Ramos (cell line): ENCODE measurements at regions not wholly inside any gene's neighbourhood (a gene's known extent, or its start where the extent isn't known, plus 50 kb on each side); places are given as distances from the start of the nearest gene placed in this dataset.

Source experiments
- in situ Hi-C: fragments of 300-500 bp; cut with MboI; formaldehyde crosslinking; loops from one replicate; pipeline ENCODE4 v1.14.3; 2022; ENCODE audit warnings: low sequenced_read_pairs; ENCODE audit not compliant: unreplicated experiment

DNA sequence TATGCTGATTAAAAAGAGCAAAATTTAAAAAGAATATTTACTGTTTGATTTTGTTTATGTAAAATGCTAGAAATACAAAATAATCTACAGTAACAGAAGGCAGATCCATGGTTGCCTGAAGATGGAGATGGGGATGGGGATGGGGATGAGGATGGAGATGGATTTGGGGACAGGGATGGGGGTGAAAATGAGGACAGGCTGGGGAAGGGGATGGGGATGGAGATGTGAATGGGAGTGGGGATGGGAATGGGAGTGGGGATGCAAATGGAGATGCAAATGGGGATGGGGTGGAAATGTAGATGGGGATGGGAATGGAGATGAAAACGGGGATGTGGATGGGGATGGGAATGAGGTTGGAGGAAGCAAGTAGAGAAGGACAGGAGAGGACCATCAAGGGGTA lies 252.2 kb downstream of the PLPP3 start:
- in situ Hi-C loops, result no loop called here

- in situ Hi-C loops, result no loop called here
Measured at GRCh38 chr1:56326056-56326455, 253.3 kb downstream of the PLPP3 start.

DNA sequence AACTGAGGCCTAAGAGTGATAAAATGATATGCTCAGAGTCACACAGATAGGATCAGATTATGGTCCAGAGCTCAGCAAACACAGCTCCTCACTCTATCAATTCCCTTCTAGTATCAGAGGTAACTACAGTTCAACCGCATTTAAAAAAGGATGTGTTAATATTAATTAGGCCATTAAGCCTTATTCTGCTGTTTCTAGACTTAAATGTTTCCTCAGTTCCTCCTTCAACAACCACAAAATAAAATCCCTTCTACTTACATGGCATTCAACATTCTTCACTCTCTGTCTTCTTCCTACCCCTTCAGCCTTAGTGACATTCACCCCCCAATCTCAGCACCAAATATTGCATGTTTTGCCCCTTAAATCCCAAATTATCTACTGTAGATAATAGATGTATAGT lies 254.9 kb downstream of the PLPP3 start:
- in situ Hi-C loops, result no loop called here

- in situ Hi-C loops, result no loop called here
Measured at GRCh38 chr1:56322211-56322610, 257.2 kb downstream of the PLPP3 start.

DNA sequence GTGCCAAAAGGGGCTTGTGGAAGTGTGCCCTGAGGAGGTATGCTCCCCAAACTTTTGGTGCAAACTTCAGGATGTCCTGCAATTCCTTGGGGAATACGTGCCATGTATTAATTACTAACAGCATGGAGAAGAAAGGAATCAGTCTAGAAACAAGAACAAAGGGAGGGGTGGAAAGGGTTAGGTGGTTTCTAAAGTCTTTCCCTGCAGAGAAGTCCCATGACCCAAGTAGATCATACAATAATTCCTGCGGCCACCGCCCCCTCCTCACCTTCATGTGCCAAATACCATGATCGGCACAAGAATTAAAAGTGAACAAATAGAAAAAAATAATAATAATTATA lies 258.2 kb downstream of the PLPP3 start:
- in situ Hi-C loops, result no loop called here

GRCh38 chr1:56320464-56321149 lies 258.8 kb downstream of the PLPP3 start:
- in situ Hi-C loops, result no loop called here

- in situ Hi-C loops, result no loop called here
Measured at GRCh38 chr1:56317722-56318121, 261.6 kb downstream of the PLPP3 start.

DNA sequence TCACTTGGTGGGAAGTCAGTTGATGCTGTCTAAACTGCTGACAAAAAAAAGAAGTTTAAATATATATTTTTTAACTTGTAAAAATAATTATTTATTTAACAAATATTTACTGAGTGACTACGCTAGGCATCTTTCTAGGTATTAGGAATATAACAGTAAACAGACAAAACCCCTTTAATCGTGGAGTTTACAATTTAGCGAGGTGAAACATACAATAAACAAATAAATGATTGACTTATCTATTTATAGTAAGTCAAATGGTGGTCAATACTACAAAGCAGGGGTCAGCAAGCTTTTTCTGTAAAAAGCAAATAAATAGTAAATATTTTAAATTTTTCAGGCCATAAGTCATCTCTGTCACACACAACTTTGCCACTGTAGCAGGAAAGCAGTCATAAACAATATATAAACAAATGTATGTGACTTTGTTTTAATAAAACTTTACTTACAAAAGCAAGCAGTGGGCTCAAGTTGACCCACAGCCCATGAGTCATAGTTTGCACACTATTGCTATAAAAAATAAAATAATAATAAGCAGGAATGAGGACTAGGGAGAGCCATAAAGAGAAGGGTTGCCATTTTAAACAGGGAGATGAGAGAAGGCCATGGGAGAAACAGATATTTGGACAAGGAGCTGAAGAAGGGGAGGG lies 263.9 kb downstream of the PLPP3 start:
- in situ Hi-C loops, result no loop called here

- in situ Hi-C loops, result no loop called here
Measured at GRCh38 chr1:56313560-56313959, 265.8 kb downstream of the PLPP3 start.

DNA sequence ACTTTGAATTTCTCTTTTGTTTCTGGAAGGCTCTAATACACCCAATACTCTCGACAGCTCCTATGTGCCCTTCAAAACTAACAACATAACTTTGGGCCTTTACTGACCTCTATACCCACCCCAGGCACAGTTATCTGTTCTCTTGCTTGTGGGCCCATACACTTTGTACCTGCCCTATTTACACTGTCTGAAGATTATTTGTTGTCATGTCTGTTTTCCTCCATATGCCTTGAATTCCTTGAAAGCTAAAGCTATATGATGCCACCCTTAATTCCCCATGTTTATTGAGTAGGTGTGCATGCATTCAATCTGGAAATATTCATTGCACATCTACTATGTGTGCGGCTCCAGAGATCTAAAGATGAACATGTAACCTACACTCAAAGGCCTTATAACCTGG lies 267.6 kb downstream of the PLPP3 start:
- in situ Hi-C loops, result no loop called here

DNA sequence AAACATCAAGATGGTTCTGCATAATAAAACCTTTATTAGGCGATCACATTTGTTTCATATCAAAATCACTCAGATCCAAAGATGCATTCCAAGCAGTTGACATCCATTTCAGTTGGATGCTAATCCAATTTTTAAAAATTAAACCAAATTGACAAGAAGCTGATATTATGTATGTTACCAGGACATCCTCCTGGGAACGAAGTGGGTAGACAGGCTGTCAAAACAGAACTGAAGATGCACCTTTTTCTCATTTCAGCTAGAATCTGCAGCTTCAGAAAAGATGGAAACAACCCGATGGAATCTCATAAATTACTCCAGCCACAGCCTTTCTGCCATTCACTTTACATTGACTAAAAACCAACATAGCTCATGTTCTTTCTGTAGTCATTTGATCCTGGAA lies 268.4 kb downstream of the PLPP3 start:
- in situ Hi-C loops, result no loop called here

DNA sequence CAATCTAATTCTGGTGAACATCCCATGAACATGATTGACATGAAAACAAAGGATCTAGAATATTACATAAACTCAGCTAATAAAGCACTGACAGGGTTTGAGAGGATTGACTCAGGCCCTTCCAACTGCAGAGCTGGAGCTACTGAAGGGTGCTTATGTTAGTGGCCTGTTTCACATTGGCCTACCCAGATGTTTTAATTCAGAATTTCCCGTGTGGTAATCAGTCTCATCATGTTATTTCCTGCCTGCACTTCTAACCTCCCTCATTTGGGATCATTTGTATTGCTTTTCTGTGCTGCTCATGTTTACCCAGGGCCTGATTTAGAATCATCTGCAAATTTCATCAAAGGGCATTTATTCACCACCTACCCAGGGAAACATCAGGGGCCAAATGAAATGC lies 270.3 kb downstream of the PLPP3 start:
- in situ Hi-C loops, result no loop called here

GRCh38 chr1:56304975-56305374 lies 274.4 kb downstream of the PLPP3 start:
- in situ Hi-C loops, result no loop called here

- in situ Hi-C loops, result no loop called here
Measured at GRCh38 chr1:56303805-56304204, 275.6 kb downstream of the PLPP3 start.

DNA sequence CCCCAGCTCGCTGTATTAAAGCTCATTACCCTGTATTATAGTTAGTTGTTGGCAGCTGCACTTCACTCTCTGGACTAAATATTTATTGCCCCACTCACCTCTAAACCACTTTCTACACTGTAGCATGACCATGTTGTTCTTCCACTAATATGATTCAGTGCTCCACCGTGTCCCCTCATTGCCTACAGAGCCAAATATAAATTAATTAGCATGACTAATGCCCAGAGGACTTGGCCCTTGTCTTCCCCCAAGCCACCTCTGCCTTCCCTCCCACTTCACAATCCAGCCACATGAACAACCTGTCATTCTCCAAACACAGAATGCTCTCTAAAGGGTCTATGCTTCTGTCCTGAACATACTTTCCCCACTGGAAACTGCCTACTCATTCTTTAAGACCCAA lies 276.5 kb downstream of the PLPP3 start:
- in situ Hi-C loops, result no loop called here

GRCh38 chr1:56301791-56302190 lies 277.6 kb downstream of the PLPP3 start:
- in situ Hi-C loops, result no loop called here

- in situ Hi-C loops, result no loop called here
Measured at GRCh38 chr1:56300836-56301235, 278.5 kb downstream of the PLPP3 start.

GRCh38 chr1:56298866-56299265 lies 280.5 kb downstream of the PLPP3 start:
- in situ Hi-C loops, result no loop called here

DNA sequence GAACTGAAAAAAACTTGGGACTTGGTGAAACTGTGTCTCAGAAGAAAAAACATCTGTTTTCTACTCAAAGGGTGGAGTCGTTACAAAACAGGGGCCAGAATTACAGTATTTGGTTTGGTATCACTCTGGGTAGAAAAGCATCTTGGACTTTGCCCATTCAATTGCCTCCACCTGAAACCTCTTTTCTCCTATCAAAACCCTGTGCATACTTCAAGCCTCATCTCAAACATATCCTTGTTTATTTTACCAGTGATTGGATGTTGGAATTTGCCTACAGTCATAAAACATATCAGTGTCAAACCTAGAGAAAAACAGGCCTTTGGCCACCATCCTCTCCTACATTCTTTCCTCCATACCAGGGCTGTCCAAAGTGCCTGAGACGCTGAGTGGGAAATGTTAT lies 281.5 kb downstream of the PLPP3 start:
- in situ Hi-C loops, result no loop called here

GRCh38 chr1:56297208-56297607 lies 282.2 kb downstream of the PLPP3 start:
- in situ Hi-C loops, result no loop called here

DNA sequence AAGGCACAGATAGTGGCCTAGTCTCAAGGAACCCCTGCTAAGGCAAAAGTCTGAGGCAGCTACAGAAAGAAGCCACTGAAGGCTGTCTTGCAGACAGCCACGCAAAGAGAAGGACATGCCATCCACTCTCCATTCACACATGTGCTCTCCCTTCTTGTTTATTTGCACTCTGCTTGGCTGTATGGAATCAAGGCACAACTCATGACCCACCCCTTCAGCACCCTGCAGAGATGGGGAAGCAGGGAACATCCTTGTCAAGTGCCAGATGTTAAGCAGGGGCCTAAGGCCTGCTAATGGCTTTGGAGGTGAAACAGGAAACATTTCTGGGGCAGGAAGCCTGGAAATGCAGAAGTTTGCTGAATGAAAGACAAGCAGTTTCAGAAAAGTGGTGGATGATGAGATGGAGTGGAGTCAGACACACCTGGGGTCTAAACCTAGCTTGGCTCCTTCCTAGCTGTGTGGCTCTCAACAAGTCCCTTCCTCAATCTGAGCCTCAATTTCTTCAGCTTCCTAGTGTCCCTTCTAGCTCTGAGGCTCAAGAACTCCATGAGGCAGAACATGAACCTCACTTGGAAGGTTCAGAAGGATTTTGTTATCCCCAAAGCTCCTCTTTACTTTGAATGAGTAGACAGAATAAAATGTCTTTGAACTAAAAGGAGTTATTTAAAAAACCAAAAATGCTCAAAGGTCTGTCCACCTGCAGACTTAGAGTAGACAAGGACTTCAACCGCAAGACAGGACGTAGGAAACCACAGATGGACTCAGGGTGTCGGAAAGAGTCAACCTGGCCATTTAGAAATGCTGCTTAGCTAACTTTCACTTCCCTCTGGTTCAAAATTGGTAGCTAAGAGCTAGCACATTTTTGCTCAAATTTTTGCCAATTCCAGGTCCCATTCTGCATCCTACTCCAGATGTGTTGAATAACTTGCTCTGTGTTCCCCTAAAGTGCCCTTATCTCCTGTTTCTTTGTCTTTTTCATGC lies 283.1 kb downstream of the PLPP3 start:
- in situ Hi-C loops, result no loop called here
